ENCODE measurements at regions not wholly inside any gene's neighbourhood (a gene's known extent, or its start where the extent isn't known, plus 50 kb on each side); places are given as distances from the start of the nearest gene placed in this dataset.
"Not testable (repeated sequence)": the region's sequence is repeated elsewhere in the genome, so short reads cannot be mapped to it uniquely, and the experiment has no call there.

GRCh38 chr11:19628018-19628417 is 84.6 kb upstream of the NAV2 start:
- no peak overlapping the region for H3K4me3 ChIP-seq (ENCODE audit: low read depth, low read length)

- no peak overlapping the region for H3K4me3 ChIP-seq (ENCODE audit: low read depth, low read length)
Observed at GRCh38 chr11:19627566-19627965, 85.1 kb upstream of the NAV2 start.

- H3K4me3 ChIP-seq (ENCODE audit: low read depth, low read length) = no peak overlapping the region
Observed at GRCh38 chr11:19625438-19625837, 87.2 kb upstream of the NAV2 start.

GRCh38 chr11:19617696-19618523 is 94.7 kb upstream of the NAV2 start:
- no peak overlapping the region for H3K4me3 ChIP-seq (ENCODE audit: low read depth, low read length)

- no peak overlapping the region for H3K4me3 ChIP-seq (ENCODE audit: low read depth, low read length)
Observed at GRCh38 chr11:19615341-19616183, 97.1 kb upstream of the NAV2 start.

- H3K4me3 ChIP-seq (ENCODE audit: low read depth, low read length) = no peak overlapping the region
Observed at GRCh38 chr11:19614370-19614940, 98.2 kb upstream of the NAV2 start.

- H3K4me3 ChIP-seq (ENCODE audit: low read depth, low read length) = not testable (repeated sequence)
Observed at GRCh38 chr11:19612025-19612424, 100.6 kb upstream of the NAV2 start.

GRCh38 chr11:19607656-19608360 is 104.8 kb upstream of the NAV2 start:
- H3K4me3 ChIP-seq (ENCODE audit: low read depth, low read length) = no peak overlapping the region

- H3K4me3 ChIP-seq (ENCODE audit: low read depth, low read length) = no peak overlapping the region
Observed at GRCh38 chr11:19606856-19607655, 105.6 kb upstream of the NAV2 start.

GRCh38 chr11:19605520-19606371 is 106.9 kb upstream of the NAV2 start:
- no peak overlapping the region for H3K4me3 ChIP-seq (ENCODE audit: low read depth, low read length)

- no peak overlapping the region for H3K4me3 ChIP-seq (ENCODE audit: low read depth, low read length)
Observed at GRCh38 chr11:19604679-19605375, 107.8 kb upstream of the NAV2 start.

GRCh38 chr11:19603771-19604170 is 108.9 kb upstream of the NAV2 start:
- H3K4me3 ChIP-seq (ENCODE audit: low read depth, low read length) = no peak overlapping the region

- no peak overlapping the region for H3K4me3 ChIP-seq (ENCODE audit: low read depth, low read length)
Observed at GRCh38 chr11:19602891-19603290, 109.7 kb upstream of the NAV2 start.

- H3K4me3 ChIP-seq (ENCODE audit: low read depth, low read length) = no peak overlapping the region
Observed at GRCh38 chr11:19602406-19602805, 110.2 kb upstream of the NAV2 start.

- no peak overlapping the region for H3K4me3 ChIP-seq (ENCODE audit: low read depth, low read length)
Observed at GRCh38 chr11:19601235-19601634, 111.4 kb upstream of the NAV2 start.

- no peak overlapping the region for H3K4me3 ChIP-seq (ENCODE audit: low read depth, low read length)
Observed at GRCh38 chr11:19599681-19600080, 113.0 kb upstream of the NAV2 start.

- no peak overlapping the region for H3K4me3 ChIP-seq (ENCODE audit: low read depth, low read length)
Observed at GRCh38 chr11:19598876-19599486, 113.7 kb upstream of the NAV2 start.

- no peak overlapping the region for H3K4me3 ChIP-seq (ENCODE audit: low read depth, low read length)
Observed at GRCh38 chr11:19598456-19598855, 114.2 kb upstream of the NAV2 start.

All from iPS-11a (cell line).